ENCODE measurements at regions not wholly inside any gene's neighbourhood (a gene's known extent, or its start where the extent isn't known, plus 50 kb on each side); places are given as distances from the start of the nearest gene placed in this dataset.

DNA sequence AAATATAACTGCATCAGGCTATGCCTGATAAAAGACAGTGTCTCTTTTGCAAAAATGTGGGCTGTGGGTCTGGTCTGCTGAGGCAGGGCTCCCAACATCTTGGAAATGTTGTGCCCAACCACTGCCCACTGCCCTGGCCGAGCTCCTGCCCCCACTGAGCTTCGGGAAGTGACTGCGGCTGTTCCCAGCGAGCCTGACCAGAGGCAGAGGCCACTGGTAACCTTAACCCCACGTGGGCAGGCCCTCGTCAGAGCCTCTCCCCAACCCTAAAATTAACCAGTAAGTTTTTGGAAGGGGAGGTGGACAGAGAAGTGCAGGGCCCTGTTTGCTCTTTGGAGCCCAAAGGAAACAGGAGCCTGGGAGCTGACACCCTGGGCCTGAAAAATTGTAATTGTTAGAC is 225.9 kb downstream of the MAFB start:
- TF ChIP-seq, protein P1, sequence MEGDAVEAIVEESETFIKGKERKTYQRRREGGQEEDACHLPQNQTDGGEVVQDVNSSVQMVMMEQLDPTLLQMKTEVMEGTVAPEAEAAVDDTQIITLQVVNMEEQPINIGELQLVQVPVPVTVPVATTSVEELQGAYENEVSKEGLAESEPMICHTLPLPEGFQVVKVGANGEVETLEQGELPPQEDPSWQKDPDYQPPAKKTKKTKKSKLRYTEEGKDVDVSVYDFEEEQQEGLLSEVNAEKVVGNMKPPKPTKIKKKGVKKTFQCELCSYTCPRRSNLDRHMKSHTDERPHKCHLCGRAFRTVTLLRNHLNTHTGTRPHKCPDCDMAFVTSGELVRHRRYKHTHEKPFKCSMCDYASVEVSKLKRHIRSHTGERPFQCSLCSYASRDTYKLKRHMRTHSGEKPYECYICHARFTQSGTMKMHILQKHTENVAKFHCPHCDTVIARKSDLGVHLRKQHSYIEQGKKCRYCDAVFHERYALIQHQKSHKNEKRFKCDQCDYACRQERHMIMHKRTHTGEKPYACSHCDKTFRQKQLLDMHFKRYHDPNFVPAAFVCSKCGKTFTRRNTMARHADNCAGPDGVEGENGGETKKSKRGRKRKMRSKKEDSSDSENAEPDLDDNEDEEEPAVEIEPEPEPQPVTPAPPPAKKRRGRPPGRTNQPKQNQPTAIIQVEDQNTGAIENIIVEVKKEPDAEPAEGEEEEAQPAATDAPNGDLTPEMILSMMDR (IDR thresholded peaks at IDR 0.05): no peak
- TF ChIP-seq POLR2A (IDR thresholded peaks at IDR 0.05): no peak
